ACC112 (cell line): ENCODE measurements at regions not wholly inside any gene's neighbourhood (a gene's known extent, or its start where the extent isn't known, plus 50 kb on each side); places are given as distances from the start of the nearest gene placed in this dataset.

Source experiments
- H2AFZ ChIP-seq: fragments of 200-600 bp; sonication (generic); one replicate; pipeline ENCODE4 v1.6.0; 2017; ENCODE audit warnings: antibody characterized with exemption, low read length; ENCODE audit not compliant: unreplicated experiment
- H3K27ac ChIP-seq: fragments of 200-600 bp; sonication (generic); 2 replicates; pipeline ENCODE4 v1.5.1; 2014; ENCODE audit warnings: low read depth, mild to moderate bottlenecking, antibody characterized with exemption, low read length, moderate library complexity
- H3K27me3 ChIP-seq: fragments of 200-600 bp; sonication (generic); 2 replicates; pipeline ENCODE4 v1.6.1; 2014; ENCODE audit warnings: mild to moderate bottlenecking, antibody characterized with exemption, low read length, moderate library complexity, mixed read lengths; ENCODE audit not compliant: insufficient read depth
- H3K36me3 ChIP-seq: fragments of 200-600 bp; sonication (generic); 2 replicates; pipeline ENCODE4 v1.6.1; 2016; ENCODE audit warnings: mild to moderate bottlenecking, antibody characterized with exemption, low read length, moderate library complexity, mixed read lengths; ENCODE audit not compliant: insufficient read depth
- H3K4me1 ChIP-seq: fragments of 200-600 bp; sonication (generic); one replicate; pipeline ENCODE4 v1.6.1; 2016; ENCODE audit warnings: low read length, mixed read lengths; ENCODE audit not compliant: insufficient read depth, unreplicated experiment, control insufficient read depth
- H3K4me3 ChIP-seq: fragments of 200-600 bp; sonication (generic); 2 replicates; pipeline ENCODE4 v1.5.1; 2014; ENCODE audit warnings: mild to moderate bottlenecking, low read depth, low read length
- H3K79me2 ChIP-seq: fragments of 200-600 bp; sonication (generic); one replicate; pipeline ENCODE4 v1.6.0; 2016; ENCODE audit warnings: low read length; ENCODE audit not compliant: control insufficient read depth, unreplicated experiment, insufficient read depth

DNA sequence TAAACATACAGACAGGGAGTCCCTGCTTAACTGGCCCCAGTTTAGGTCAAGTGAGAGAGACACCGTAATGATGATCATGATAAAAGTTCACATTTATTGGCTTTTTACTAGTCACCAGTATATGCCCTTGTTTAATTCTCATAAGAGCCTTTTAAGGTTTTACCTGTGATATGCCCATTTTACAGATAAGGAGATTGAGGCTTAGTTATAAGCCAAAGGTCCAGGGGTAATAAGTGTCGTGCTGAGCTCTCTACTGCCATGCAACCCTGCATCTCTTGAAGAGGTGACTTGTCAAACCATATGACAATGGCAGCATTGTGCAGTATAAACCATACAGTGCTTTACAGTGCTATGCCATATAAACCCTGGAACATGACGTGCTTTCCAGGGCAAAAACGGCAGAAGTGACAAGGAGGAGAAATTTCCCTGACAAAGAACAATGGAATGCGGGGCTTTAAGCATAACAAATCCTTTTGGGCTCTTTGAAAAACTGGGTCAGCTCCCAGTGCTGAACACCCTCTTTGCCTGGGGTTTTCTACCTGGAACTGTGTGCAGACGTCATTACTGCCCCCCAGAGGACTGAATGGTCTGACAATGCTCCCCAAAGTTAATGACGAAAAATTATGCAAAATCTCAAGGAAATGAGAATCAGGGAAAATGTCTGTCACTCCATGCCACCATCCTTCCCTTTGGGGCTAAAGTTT is 59.7 kb upstream of the C14orf132 start:
- Histone ChIP-seq H3K36me3 (no peaks in the 10 kb centered on the region), H3K79me2 (no peaks in the 10 kb centered on the region), H3K4me3 (no peak overlapping the region), H3K27ac (no peak overlapping the region), H2AFZ (no peak overlapping the region), H3K4me1 (no peaks in the 10 kb centered on the region), H3K27me3 (peaks cover 52% of the 10 kb centered on the region)

DNA sequence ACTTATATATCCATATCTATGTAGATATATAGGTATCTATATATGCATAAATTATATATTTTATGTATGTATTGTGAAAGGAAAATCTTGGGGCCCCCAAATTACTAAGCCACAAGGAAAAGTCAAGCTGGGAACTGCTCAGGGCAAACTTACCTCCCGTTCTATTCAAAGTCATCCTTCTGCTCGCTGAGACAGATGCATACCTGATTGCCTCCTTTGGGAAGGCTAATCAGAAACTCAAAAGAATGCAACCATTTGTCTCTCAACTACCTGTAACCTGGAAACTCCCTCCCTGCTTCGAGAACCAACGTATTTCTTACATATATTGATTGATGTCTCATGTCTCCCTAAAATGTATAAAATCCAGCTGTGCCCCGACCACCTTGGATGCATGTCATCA is 58.8 kb upstream of the C14orf132 start:
- no peaks in the 10 kb centered on the region for H3K36me3 ChIP-seq
- H2AFZ ChIP-seq, result no peak overlapping the region
- no peak overlapping the region for H3K27ac ChIP-seq
- no peaks in the 10 kb centered on the region for H3K79me2 ChIP-seq
- H3K27me3 ChIP-seq, result peaks cover 61% of the 10 kb centered on the region
- no peak overlapping the region for H3K4me3 ChIP-seq
- no peaks in the 10 kb centered on the region for H3K4me1 ChIP-seq

DNA sequence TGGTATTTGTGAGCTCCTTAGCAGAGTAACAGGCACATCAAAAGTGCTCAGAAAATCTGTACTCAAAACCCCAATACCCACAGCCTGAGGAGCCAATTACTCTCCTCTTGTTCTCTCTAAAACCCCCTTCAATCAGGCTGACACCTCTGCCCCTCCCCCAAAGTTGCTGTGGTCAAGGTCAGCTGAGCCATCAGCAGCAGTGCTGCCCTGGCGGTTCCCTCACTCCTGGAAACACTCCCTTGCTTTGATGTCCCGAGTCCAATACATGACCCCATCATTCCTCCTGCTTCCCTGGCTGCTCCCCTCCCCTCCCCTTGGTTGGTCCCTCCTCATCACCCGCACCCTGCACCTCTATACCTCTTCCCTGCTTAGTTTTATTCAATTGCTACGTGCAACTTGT is 57.2 kb upstream of the C14orf132 start:
- Histone ChIP-seq H2AFZ (no peak overlapping the region), H3K27ac (no peak overlapping the region)

DNA sequence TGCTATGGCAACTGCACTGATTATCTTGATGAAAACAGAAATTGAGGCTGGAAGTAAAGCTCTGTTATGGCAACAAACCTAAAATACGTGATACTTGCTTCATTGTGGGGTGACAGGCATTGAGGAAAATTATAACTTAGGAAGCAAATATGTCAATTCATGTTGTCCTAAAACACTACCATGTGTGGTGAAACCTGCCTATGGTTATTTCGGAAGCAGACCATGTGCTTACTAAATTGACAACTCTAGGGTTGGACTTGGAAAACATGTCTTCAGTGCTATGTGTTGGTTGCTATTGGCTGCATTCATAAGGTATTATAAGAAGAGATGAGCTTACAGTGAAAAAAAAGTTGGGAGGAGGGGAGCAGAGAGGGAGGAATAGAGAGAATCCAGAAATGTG is 55.0 kb upstream of the C14orf132 start:
- Histone ChIP-seq H2AFZ (no peak overlapping the region), H3K27ac (no peak overlapping the region), H3K36me3 (no peaks in the 10 kb centered on the region), H3K4me1 (no peaks in the 10 kb centered on the region), H3K27me3 (peaks cover 64% of the 10 kb centered on the region), H3K4me3 (no peak overlapping the region), H3K79me2 (no peaks in the 10 kb centered on the region)

More for the DNA sequence above, 57.2 kb upstream of the C14orf132 start:
- Histone ChIP-seq H3K4me1 (no peaks in the 10 kb centered on the region), H3K79me2 (no peaks in the 10 kb centered on the region), H3K36me3 (no peaks in the 10 kb centered on the region), H3K4me3 (no peak overlapping the region), H3K27me3 (peaks cover 69% of the 10 kb centered on the region)
